HAP-1 (cell line): ENCODE measurements at regions not wholly inside any gene's neighbourhood (a gene's known extent, or its start where the extent isn't known, plus 50 kb on each side); places are given as distances from the start of the nearest gene placed in this dataset.

Experiments used
- DNase-seq, 2 experiments: peaks; one replicate each; pipeline ENCODE4 v3.0.0-alpha.2; 2016 to 2020; ENCODE audit warnings: low spot score in 2 of 2
- H3K27me3 ChIP-seq: fragments of 250-450 bp; sonication (Bioruptor Pico); 2 replicates; pipeline ENCODE4 v1.5.1; 2020; ENCODE audit warnings: low read depth, mild to moderate bottlenecking, moderate library complexity
- H3K36me3 ChIP-seq: fragments of 250-450 bp; sonication (Bioruptor Pico); replicated peaks from 2 replicates; pipeline ENCODE4 v1.5.1; 2020; ENCODE audit warnings: mild to moderate bottlenecking
- H3K4me1 ChIP-seq: fragments of 250-450 bp; sonication (Bioruptor Pico); 2 replicates; pipeline ENCODE4 v1.5.1; 2020; ENCODE audit warnings: mild to moderate bottlenecking
- H3K4me3 ChIP-seq: fragments of 250-450 bp; sonication (Bioruptor Pico); 2 replicates; pipeline ENCODE4 v1.5.1; 2020; ENCODE audit warnings: mild to moderate bottlenecking, moderate library complexity
- H3K9me3 ChIP-seq: fragments of 250-450 bp; sonication (Bioruptor Pico); 2 replicates; pipeline ENCODE4 v1.5.1; 2020; ENCODE audit warnings: mild to moderate bottlenecking, moderate library complexity
- in situ Hi-C: fragments of 300-500 bp; cut with MboI; formaldehyde crosslinking; loops from 3 replicates; pipeline ENCODE4 v1.14.3; 2020; ENCODE audit warnings: low sequenced_read_pairs, inconsistent platforms, mixed read lengths

DNA sequence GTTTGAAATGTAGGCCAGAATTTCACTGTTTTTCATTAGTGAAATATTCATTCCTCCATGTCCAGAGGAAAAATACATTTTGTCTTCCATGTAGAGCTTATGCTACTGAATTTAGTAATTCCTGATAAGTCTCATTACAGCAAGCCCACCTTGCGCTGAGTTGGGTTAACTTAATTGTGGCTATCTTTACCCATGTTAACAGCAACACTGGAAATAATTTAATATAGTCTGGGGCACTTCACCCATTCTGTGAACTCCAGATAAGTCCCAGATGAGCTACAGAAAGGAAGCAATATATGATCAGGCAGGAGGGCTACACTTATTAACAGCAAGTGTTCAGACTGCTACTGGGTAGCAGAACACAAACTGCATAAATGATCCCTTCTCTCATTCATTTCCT lies 270.1 kb upstream of the CNTN4 start:
- no peaks in the 10 kb centered on the region for H3K36me3 ChIP-seq
- H3K4me3 ChIP-seq, result no peak overlapping the region
- no peaks in the 10 kb centered on the region for H3K27me3 ChIP-seq
- no peaks in the 10 kb centered on the region for H3K9me3 ChIP-seq
- no peaks in the 10 kb centered on the region for H3K4me1 ChIP-seq
- in situ Hi-C loops, result no loop called here
- DNase-seq, result no peak

DNA sequence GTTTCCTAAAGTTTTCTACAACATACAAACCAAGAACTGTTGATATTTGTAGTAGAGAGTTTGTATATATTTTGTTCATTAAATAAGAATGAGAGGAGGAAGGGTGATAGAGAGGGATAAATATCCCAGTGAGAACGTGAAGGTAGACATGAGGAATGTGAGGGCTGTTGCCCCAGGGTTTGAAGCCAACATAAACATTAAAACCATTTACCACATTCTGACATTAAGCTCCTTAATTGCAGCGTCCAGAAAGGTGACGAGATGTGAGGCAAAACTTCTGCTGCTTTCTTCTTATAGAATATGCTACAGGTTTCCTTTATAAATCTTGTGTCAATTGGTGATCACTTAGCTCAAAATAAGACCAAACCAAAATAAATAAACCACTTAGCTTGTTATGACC lies 267.8 kb upstream of the CNTN4 start:
- H3K4me1 ChIP-seq, result no peaks in the 10 kb centered on the region
- H3K4me3 ChIP-seq, result no peak overlapping the region
- H3K36me3 ChIP-seq, result no peaks in the 10 kb centered on the region
- H3K27me3 ChIP-seq, result no peaks in the 10 kb centered on the region
- in situ Hi-C loops, result no loop called here
- no peak for DNase-seq
- H3K9me3 ChIP-seq, result no peaks in the 10 kb centered on the region

DNA sequence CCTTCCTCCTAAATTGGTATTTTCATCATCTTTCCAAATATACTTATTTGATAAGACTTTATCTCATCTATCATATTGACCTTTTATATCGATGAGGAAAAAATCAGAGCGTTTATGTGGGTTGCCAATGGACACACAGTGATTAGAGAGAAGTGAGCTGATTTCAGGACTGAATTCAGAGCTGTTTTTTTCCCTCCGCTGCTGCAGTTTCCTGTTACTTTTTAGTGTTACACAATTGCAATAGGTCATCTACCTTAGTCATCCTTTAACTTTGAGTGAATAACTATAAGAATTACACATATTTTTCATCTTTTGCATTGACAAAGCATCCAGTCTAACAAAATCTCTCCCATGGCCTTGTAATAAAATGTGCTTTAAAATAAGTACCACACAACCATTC lies 266.3 kb upstream of the CNTN4 start:
- H3K27me3 ChIP-seq, result no peaks in the 10 kb centered on the region
- no peak overlapping the region for H3K4me3 ChIP-seq
- no peak for DNase-seq
- in situ Hi-C loops, result no loop called here
- H3K9me3 ChIP-seq, result no peaks in the 10 kb centered on the region
- no peaks in the 10 kb centered on the region for H3K36me3 ChIP-seq
- H3K4me1 ChIP-seq, result no peaks in the 10 kb centered on the region

GRCh38 chr3:1843111-1843510 lies 255.6 kb upstream of the CNTN4 start:
- H3K36me3 ChIP-seq, result no peaks in the 10 kb centered on the region
- peaks cover 4% of the 10 kb centered on the region for H3K27me3 ChIP-seq
- no peaks in the 10 kb centered on the region for H3K9me3 ChIP-seq
- no peaks in the 10 kb centered on the region for H3K4me1 ChIP-seq
- H3K4me3 ChIP-seq, result no peak overlapping the region
- in situ Hi-C loops, result no loop called here
- DNase-seq, result no peak

DNA sequence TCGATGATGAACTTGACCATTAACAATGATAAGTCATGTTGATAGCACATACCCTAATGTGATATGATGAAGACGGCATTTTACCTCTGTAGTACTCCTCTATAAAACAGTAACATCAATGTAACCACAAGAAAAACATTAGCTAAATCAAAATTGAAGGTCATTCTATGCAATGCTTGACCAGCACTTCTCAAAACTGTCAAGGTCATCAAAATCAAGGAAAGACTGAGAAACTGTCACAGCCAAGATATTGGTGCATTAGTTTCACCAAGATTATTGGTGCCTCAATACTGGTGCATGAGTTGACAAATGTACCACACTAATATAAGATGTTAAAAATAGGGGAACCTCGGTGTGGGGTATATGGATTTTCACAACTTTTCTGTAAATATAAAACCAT lies 251.1 kb upstream of the CNTN4 start:
- Histone ChIP-seq H3K4me3 (no peak overlapping the region), H3K36me3 (no peaks in the 10 kb centered on the region), H3K4me1 (no peaks in the 10 kb centered on the region), H3K27me3 (no peaks in the 10 kb centered on the region), H3K9me3 (no peaks in the 10 kb centered on the region)
- in situ Hi-C loops, result no loop called here
- no peak for DNase-seq

GRCh38 chr3:1848935-1849334 lies 249.7 kb upstream of the CNTN4 start:
- in situ Hi-C loops, result no loop called here
- DNase-seq, result no peak
- H3K27me3 ChIP-seq, result no peaks in the 10 kb centered on the region
- H3K9me3 ChIP-seq, result no peaks in the 10 kb centered on the region
- H3K4me1 ChIP-seq, result no peaks in the 10 kb centered on the region
- no peak overlapping the region for H3K4me3 ChIP-seq
- H3K36me3 ChIP-seq, result no peaks in the 10 kb centered on the region

DNA sequence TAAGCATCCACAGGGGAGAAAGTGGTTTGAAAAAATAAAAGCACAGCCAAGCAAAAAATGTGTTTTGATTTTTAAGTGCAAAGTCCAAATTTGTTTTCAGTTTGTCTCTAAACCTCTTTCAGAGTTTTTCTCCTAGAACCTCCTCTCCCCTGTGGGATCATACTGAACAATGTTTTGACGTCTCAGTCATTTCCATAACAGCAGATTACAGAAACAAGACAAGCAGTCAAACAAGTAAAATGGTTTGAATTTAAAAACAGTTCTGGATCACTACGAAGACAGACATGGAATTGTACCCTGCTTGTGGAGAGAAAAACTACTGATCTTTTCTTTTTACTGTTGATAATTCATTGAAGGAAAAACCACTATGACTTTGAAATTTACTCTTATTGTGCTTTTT lies 245.7 kb upstream of the CNTN4 start:
- Histone ChIP-seq H3K4me1 (no peaks in the 10 kb centered on the region), H3K9me3 (no peaks in the 10 kb centered on the region), H3K27me3 (no peaks in the 10 kb centered on the region), H3K36me3 (no peaks in the 10 kb centered on the region), H3K4me3 (no peak overlapping the region)
- in situ Hi-C loops, result no loop called here
- DNase-seq, result no peak

GRCh38 chr3:1855841-1856240 lies 242.8 kb upstream of the CNTN4 start:
- in situ Hi-C loops, result no loop called here
- no peaks in the 10 kb centered on the region for H3K4me1 ChIP-seq
- no peaks in the 10 kb centered on the region for H3K36me3 ChIP-seq
- DNase-seq, result no peak
- H3K27me3 ChIP-seq, result no peaks in the 10 kb centered on the region
- H3K9me3 ChIP-seq, result no peaks in the 10 kb centered on the region
- no peak overlapping the region for H3K4me3 ChIP-seq

DNA sequence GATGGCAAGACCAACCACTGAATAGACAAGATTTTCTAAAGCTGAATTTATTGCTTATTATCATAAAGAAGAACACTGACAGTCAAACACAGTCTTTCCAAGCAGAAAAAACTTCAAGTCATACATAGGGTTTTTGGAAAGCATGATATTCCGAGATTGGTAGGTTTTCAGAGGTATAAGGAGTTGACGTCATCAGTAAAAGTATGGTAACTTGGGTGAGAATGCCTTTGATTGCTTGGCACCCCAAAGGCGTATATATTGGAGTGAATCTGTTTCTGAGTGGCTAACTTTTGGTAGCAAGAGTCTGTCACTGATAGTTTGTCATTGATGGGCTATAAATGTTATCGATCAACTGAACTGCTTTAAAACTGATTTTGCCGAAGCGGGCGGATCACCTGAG lies 227.9 kb upstream of the CNTN4 start:
- H3K4me1 ChIP-seq, result no peaks in the 10 kb centered on the region
- H3K36me3 ChIP-seq, result no peaks in the 10 kb centered on the region
- no peaks in the 10 kb centered on the region for H3K9me3 ChIP-seq
- in situ Hi-C loops, result no loop called here
- no peak for DNase-seq
- no peaks in the 10 kb centered on the region for H3K27me3 ChIP-seq
- H3K4me3 ChIP-seq, result no peak overlapping the region

DNA sequence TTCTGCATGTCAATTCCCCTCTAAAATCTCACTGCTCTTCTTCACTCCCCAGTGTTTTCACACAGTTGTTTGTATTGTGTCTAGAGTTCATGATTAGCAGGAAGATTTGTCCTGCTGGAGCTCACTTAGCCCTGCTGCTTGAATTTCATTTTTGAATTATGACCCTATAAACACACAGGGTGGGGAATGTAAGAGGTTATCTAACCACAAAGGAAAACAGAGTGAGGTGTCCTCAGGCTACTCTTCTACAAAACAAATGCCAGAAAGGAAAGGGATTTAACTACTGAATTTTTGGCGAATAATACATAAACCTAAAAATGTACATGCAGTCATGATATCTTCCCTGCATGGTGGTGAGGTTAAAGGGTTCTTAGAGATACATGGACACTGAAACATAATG lies 215.1 kb upstream of the CNTN4 start:
- Histone ChIP-seq H3K4me3 (no peak overlapping the region), H3K27me3 (no peaks in the 10 kb centered on the region), H3K4me1 (no peaks in the 10 kb centered on the region), H3K36me3 (no peaks in the 10 kb centered on the region), H3K9me3 (no peaks in the 10 kb centered on the region)
- in situ Hi-C loops, result no loop called here
- no peak for DNase-seq

GRCh38 chr3:1892459-1892858 lies 206.2 kb upstream of the CNTN4 start:
- H3K27me3 ChIP-seq, result no peaks in the 10 kb centered on the region
- H3K36me3 ChIP-seq, result no peaks in the 10 kb centered on the region
- H3K4me3 ChIP-seq, result no peak overlapping the region
- in situ Hi-C loops, result no loop called here
- DNase-seq, result no peak
- no peaks in the 10 kb centered on the region for H3K4me1 ChIP-seq
- no peaks in the 10 kb centered on the region for H3K9me3 ChIP-seq

GRCh38 chr3:1902416-1902815 lies 196.2 kb upstream of the CNTN4 start:
- in situ Hi-C loops, result no loop called here
- Histone ChIP-seq H3K4me1 (no peaks in the 10 kb centered on the region), H3K27me3 (no peaks in the 10 kb centered on the region), H3K4me3 (no peak overlapping the region), H3K36me3 (no peaks in the 10 kb centered on the region), H3K9me3 (no peaks in the 10 kb centered on the region)
- DNase-seq, result no peak

- no peaks in the 10 kb centered on the region for H3K36me3 ChIP-seq
- H3K27me3 ChIP-seq, result no peaks in the 10 kb centered on the region
- no peak overlapping the region for H3K4me3 ChIP-seq
- H3K9me3 ChIP-seq, result no peaks in the 10 kb centered on the region
- in situ Hi-C loops, result no loop called here
- no peak for DNase-seq
- no peaks in the 10 kb centered on the region for H3K4me1 ChIP-seq
Measured at GRCh38 chr3:1903111-1903510, 195.6 kb upstream of the CNTN4 start.

DNA sequence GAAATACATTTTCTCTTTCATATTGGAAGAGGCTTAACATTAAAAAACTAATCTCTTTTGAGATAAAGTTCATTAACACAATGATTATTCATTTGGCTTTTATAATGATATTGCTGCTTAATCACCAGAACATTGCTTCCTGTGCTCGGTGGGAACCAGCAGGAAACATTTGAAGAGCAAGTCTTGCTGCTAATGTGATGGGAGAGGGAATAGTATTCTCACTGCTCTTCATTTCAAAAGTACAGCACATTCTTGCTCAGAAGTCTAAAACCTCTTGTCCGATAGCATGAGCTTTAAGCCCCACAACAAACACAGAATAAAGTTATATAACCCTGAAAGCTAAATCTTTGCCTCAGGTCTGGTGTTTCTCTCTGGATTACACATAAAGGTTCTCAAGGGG lies 190.8 kb upstream of the CNTN4 start:
- Histone ChIP-seq H3K9me3 (no peaks in the 10 kb centered on the region), H3K4me1 (no peaks in the 10 kb centered on the region), H3K36me3 (no peaks in the 10 kb centered on the region), H3K4me3 (no peak overlapping the region), H3K27me3 (no peaks in the 10 kb centered on the region)
- DNase-seq, result no peak
- in situ Hi-C loops, result no loop called here

DNA sequence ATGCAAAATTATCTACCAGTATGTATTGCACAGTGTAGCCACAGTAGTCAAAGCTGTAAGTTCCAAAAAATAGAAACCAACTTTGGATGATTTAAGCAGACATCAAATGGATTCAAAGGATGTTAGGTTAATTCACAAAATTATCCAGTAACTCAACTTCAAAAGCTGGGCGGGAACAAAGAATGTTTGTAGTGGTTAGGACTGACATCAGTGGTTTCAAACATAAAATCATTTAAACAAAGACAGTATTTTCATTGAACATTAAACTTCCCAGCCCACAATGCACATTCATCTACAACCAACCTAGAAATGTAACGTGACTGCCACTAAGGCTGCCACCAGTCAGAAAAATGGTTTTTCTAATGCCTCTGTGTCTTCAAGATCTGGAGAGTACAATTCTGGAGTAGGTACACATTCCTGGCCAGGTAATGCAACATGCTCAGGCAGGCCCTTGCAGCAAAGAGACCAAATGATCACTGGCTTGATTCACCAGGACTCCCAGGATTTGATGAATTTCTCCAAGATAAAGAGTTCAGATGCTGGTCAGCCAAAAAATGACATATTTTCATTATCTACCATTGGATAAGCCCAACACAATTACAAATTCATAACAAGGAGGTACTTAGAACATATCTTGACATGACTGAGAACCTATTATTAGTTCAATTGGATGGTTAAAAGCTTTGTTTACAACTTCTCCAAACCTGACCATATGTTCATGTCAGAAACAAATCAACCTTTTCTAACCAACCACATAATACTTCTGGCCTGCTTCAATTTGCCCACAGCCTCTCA lies 189.8 kb upstream of the CNTN4 start:
- no peaks in the 10 kb centered on the region for H3K9me3 ChIP-seq
- H3K4me3 ChIP-seq, result no peak overlapping the region
- no peaks in the 10 kb centered on the region for H3K27me3 ChIP-seq
- no peaks in the 10 kb centered on the region for H3K4me1 ChIP-seq
- DNase-seq, result no peak
- in situ Hi-C loops, result no loop called here
- H3K36me3 ChIP-seq, result no peaks in the 10 kb centered on the region
